ENCODE measurements at regions not wholly inside any gene's neighbourhood (a gene's known extent, or its start where the extent isn't known, plus 50 kb on each side); places are given as distances from the start of the nearest gene placed in this dataset.
"Not testable (repeated sequence)": the region's sequence is repeated elsewhere in the genome, so short reads cannot be mapped to it uniquely, and the experiment has no call there.

- ATAC-seq = no peak
Observed at GRCh38 chrX:124717537-124717936, 371.2 kb downstream of the SH2D1A start.

DNA sequence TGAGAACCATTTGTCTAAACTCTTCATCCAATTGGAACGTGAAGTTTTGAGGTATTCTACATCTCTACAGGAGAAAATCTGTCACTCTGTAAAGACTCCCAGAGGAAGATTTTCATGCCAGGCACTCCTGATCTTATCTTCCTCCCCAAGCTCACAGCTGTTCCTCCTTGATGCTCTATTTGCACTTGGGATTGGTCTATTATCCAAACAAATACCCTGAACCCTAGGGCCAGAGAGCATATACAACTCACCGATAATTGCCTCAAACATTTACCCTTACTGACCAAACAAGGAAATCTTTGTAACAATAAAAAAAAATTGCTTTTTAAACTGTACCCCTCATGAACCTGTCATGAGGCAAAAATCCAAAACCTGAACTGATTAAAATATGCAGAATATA lies 372.7 kb downstream of the SH2D1A start:
- ATAC-seq = no peak

- no peak for ATAC-seq
Observed at GRCh38 chrX:124720532-124720931, 374.2 kb downstream of the SH2D1A start.

- no peak for ATAC-seq
Observed at GRCh38 chrX:124725502-124725901, 379.1 kb downstream of the SH2D1A start.

DNA sequence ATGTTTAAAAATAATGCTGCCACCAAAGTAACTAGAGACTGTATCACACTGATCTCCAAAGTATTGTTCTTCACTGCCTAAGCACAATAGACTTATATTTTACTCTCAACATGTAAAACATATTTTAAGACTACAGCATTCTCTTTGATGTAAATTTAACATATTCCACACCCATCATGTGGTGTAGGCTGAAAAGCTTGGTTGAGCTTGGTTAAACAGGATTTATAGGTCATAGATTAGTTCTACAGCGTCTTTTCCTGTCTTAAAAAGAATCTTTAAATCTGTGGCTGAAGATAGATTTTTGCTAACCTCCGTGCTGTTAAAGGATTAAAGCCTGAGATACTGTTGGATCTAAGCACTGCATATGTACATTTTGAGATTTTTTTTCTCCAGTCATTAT lies 379.9 kb downstream of the SH2D1A start:
- ATAC-seq = no peak

DNA sequence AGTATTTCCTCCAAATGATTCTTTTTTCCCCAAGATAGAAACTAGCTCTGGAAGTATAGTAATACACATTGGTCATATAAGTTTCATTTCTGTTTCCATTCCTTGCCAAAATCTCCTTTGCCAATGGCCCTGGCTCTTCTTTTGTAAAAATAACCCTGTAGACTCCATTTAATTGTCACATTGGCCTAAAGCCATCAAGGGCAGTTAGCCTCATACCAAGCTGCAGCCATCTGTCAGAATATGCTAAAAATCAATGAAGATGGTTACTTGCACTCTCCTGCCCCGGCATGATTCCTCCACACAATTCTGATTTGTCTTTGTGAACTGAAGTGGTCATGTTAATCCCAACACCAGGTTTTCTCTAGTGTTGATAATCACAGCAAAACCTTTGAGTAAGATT lies 380.5 kb downstream of the SH2D1A start:
- ATAC-seq = no peak

GRCh38 chrX:124736553-124737270 lies 390.3 kb downstream of the SH2D1A start:
- no peak for ATAC-seq

GRCh38 chrX:124737771-124738170 lies 391.4 kb downstream of the SH2D1A start:
- ATAC-seq = no peak

GRCh38 chrX:124747295-124747694 lies 400.9 kb downstream of the SH2D1A start:
- ATAC-seq = no peak

GRCh38 chrX:124764354-124764753 lies 418.0 kb downstream of the SH2D1A start:
- no peak for ATAC-seq

DNA sequence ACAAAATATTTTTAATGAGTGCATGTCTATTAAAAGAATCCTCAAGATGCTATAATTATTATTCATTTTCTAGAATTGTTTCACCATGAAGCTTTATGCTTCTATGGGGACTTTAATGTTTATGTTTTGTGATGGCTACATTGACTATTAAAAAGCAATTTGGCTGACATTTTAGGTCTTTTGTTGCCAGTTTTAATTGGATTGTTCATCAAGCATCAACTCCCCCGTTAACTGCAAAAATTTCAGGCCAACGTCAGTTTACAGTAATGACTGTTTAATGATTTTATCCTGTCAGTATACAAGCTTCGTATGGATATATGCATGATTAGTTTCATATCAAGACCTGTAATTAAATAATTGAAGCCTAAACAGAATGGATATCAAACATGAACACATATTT lies 422.8 kb downstream of the SH2D1A start:
- ATAC-seq = no peak

DNA sequence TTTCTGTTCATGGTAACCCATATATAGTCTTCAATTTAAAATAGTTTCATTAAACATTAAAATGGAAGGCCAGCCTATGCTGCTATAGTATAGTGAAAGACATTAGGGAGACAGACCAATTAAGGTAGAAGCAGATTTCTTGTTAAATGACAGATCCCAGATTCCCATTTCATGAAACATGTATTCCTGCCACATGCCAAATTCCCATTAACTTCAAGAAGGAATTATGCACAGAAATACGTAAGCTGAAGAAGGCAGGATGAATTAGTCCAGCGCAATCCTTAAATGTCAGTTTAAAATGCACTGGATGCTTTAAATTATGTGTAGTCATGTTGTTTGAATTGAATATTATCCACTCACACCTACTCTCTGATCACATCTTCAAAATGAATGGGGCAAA lies 424.9 kb downstream of the SH2D1A start:
- no peak for ATAC-seq

DNA sequence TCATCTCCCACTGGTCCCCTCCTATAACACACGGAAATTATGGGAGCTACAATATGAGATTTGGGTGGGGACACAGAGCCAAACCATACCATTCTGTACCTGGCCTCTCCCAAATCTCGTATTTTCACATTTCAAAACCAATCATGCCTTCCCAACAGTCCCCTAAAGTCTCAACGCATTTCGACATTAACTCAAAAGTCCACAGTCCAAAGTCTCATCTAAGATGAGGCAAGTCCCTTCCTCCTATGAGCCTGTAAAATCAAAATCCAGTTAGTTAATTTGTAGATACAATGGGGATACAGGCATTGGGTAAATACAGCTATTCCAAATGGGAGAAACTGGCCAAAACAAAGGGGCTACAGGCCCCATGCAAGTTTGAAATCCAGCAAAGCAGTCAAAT lies 441.9 kb downstream of the SH2D1A start:
- not testable (repeated sequence) for ATAC-seq

DNA sequence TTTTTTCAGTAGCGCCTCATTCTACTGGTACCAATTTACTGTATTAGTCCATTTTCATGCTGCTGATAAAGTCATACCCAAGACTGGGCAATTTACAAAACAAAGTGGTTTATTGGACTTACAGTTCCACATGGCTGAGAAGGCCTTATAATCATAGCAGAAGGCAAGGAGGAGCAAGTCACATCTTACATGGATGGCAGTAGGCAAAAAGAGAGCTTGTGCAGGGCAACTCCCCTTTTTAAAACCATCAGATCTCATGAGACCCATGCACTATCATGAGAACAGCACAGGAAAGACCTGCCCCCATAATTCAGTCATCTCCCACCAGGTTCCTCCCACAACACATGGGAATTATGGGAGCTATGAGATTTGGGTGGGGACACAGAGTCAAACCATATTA lies 443.5 kb downstream of the SH2D1A start:
- ATAC-seq = not testable (repeated sequence)

DNA sequence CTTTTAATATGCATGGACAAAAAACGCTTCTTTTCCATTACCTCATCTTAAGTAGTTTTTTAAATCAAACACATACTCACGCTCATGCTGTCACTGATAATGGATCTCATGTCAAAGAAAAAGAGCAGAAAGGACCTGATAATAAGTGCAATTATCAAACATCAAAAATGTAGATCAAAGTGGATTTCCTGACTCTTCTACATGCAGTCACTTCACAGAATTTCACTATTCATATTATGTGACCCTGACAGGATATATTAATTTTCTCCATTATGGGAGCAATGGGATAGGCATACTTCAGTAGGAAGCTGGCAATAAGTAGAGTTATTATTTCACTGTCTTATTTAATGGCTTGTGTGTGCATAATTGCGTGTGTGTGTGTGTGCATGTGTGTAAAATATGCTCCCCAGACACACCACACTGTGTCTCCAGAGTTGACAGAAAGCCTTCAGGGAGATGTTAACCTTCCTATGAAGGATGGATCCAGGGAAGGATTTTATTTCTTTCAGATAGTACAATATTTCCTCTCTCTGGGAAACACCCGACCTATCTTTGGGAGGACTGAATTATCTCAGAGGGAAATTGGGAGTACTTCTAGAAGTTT lies 445.2 kb downstream of the SH2D1A start:
- ATAC-seq = no peak

- no peak for ATAC-seq
Observed at GRCh38 chrX:124796989-124797388, 450.6 kb downstream of the SH2D1A start.

DNA sequence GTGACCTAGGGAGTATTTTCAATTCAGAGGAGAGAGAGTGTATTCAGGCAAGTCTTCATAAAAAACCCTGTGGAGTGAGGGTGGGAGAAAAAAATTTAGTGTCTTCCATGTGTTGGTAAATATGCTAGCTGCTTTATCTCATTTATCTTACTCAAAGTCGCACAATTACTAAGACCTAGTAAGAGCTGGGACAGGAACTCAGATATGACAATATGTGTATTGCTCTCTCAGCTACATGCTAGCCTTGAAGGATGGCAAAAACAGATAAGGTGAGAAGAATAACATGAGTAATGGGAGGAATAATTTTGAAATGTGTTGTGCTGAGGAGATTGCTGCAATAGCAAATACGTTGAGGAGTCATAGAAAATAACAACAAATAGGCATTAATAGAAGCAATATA lies 458.6 kb downstream of the SH2D1A start:
- ATAC-seq = no peak

GRCh38 chrX:124805486-124805885 lies 459.1 kb downstream of the SH2D1A start:
- ATAC-seq = no peak

GRCh38 chrX:124814106-124814505 lies 467.7 kb downstream of the SH2D1A start:
- ATAC-seq = no peak

DNA sequence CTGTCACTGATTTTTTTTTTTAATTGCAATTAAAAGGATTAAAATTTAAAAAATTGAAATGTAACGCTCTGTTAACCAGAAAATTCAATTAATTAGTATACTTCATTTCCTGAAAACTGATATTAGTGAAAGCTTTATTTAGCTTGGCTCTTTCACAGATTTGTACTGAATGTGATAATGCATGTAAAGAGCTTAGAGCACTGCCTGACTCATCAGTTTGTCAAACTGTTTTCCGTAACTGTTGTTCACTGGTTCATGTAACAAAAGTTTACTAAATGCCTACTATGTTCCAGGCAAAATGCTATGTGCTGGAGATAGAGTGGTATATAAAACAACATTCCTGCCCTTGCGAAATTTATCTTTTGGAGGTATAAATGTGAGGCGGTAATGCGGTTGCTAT lies 471.7 kb downstream of the SH2D1A start:
- no peak for ATAC-seq

- ATAC-seq = no peak
Observed at GRCh38 chrX:124818764-124819163, 472.4 kb downstream of the SH2D1A start.

GRCh38 chrX:124820738-124821137 lies 474.4 kb downstream of the SH2D1A start:
- ATAC-seq = no peak

GRCh38 chrX:124827258-124827845 lies 481.0 kb downstream of the SH2D1A start:
- ATAC-seq = no peak

GRCh38 chrX:124829930-124830329 lies 483.6 kb downstream of the SH2D1A start:
- ATAC-seq = no peak

Data from esophagus mucosa (tissue), 1 donor.